ENCODE measurements at regions not wholly inside any gene's neighbourhood (a gene's known extent, or its start where the extent isn't known, plus 50 kb on each side); places are given as distances from the start of the nearest gene placed in this dataset.

DNA sequence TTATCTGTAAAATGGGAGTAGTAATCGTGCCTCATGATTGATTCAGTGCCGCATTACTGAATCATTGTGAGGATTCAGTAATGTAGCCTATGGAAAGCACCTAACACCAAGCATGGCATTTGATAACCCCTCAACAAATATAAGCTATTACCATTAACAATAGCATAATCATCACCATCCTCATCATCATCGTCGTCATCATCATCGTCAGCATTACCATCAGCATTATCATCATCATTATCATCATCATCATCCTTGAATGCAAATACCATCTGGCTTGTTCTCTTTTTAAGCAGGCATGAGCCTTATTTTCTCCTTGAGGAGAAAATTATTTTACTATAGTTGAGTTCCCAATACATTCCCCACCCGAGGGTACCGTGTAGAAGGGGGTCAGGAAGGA is 115.4 kb upstream of the PTPRG start:
- TF ChIP-seq POLR2A (IDR thresholded peaks at IDR 0.05) = no peak
- TF ChIP-seq, protein P1, sequence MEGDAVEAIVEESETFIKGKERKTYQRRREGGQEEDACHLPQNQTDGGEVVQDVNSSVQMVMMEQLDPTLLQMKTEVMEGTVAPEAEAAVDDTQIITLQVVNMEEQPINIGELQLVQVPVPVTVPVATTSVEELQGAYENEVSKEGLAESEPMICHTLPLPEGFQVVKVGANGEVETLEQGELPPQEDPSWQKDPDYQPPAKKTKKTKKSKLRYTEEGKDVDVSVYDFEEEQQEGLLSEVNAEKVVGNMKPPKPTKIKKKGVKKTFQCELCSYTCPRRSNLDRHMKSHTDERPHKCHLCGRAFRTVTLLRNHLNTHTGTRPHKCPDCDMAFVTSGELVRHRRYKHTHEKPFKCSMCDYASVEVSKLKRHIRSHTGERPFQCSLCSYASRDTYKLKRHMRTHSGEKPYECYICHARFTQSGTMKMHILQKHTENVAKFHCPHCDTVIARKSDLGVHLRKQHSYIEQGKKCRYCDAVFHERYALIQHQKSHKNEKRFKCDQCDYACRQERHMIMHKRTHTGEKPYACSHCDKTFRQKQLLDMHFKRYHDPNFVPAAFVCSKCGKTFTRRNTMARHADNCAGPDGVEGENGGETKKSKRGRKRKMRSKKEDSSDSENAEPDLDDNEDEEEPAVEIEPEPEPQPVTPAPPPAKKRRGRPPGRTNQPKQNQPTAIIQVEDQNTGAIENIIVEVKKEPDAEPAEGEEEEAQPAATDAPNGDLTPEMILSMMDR (IDR thresholded peaks at IDR 0.05) = no peak
- TF ChIP-seq POLR2AphosphoS5 (IDR thresholded peaks at IDR 0.05) = no peak

Data from upper lobe of left lung (tissue), 4 donors.